22Rv1 (cell line): ENCODE measurements at regions not wholly inside any gene's neighbourhood (a gene's known extent, or its start where the extent isn't known, plus 50 kb on each side); places are given as distances from the start of the nearest gene placed in this dataset.

Experiments
- ZFX ChIP-seq: fragments of 450-650 bp; IDR thresholded peaks from 2 replicates; pipeline ENCODE4 v1.6.1; 2017; ENCODE audit warnings: antibody characterized with exemption, borderline replicate concordance
- TF ChIP-seq, protein P1 (sequence below): fragments of 450-650 bp; IDR thresholded peaks from 2 replicates; pipeline ENCODE4 v1.5.1; 2017; ENCODE audit warnings: mild to moderate bottlenecking

GRCh38 chr17:70426752-70427151, 257.4 kb downstream of the KCNJ2 start:
- TF ChIP-seq, protein P1, sequence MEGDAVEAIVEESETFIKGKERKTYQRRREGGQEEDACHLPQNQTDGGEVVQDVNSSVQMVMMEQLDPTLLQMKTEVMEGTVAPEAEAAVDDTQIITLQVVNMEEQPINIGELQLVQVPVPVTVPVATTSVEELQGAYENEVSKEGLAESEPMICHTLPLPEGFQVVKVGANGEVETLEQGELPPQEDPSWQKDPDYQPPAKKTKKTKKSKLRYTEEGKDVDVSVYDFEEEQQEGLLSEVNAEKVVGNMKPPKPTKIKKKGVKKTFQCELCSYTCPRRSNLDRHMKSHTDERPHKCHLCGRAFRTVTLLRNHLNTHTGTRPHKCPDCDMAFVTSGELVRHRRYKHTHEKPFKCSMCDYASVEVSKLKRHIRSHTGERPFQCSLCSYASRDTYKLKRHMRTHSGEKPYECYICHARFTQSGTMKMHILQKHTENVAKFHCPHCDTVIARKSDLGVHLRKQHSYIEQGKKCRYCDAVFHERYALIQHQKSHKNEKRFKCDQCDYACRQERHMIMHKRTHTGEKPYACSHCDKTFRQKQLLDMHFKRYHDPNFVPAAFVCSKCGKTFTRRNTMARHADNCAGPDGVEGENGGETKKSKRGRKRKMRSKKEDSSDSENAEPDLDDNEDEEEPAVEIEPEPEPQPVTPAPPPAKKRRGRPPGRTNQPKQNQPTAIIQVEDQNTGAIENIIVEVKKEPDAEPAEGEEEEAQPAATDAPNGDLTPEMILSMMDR, result no peak
- TF ChIP-seq ZFX, result no peak
